GM12872 (cell line): ENCODE measurements at regions not wholly inside any gene's neighbourhood (a gene's known extent, or its start where the extent isn't known, plus 50 kb on each side); places are given as distances from the start of the nearest gene placed in this dataset.

Source experiments
- TF ChIP-seq, protein P1 (sequence below): IDR thresholded peaks from 3 replicates; pipeline ENCODE4 v1.5.1; 2011; ENCODE audit warnings: low read depth, mild to moderate bottlenecking, low read length, moderate library complexity; ENCODE audit not compliant: insufficient read depth

DNA sequence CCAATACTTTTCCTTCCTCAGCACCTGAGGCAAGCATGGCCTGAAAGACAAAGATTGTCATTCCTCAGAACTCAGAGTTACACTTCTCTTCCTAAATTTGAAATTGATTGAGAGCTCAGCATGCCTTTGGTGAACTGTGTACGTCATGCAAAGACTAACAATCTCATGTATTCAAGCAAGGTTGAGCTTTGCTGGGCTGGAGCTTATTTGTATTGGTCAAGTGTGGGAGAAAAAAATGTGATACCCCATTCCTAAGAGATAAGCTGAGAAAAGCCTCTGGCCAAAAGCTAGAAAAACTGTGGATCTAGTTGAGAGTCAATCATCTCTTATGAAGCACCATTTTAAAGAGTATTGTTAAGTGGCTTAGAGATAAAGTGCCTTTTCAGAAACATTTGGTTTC is 392.2 kb downstream of the RASEF start:
- TF ChIP-seq, protein P1, sequence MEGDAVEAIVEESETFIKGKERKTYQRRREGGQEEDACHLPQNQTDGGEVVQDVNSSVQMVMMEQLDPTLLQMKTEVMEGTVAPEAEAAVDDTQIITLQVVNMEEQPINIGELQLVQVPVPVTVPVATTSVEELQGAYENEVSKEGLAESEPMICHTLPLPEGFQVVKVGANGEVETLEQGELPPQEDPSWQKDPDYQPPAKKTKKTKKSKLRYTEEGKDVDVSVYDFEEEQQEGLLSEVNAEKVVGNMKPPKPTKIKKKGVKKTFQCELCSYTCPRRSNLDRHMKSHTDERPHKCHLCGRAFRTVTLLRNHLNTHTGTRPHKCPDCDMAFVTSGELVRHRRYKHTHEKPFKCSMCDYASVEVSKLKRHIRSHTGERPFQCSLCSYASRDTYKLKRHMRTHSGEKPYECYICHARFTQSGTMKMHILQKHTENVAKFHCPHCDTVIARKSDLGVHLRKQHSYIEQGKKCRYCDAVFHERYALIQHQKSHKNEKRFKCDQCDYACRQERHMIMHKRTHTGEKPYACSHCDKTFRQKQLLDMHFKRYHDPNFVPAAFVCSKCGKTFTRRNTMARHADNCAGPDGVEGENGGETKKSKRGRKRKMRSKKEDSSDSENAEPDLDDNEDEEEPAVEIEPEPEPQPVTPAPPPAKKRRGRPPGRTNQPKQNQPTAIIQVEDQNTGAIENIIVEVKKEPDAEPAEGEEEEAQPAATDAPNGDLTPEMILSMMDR = no peak

DNA sequence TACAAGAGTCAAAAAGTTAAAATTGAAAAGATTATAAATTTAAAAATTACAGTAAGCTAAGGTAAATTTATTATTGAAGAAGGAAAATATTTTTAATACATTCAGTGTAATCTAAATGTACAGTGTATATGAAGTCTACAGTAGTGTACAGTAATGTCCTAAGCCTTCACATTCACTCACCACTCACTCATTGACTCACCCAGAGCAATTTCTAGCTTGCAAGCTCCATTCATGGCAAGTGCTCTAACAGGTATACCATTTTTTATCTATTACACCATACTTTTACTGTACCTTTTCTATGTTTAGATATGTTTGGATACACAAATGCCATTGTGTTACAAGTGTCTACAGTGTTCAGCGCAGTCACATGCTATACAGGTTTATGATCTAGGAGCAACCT is 389.7 kb downstream of the RASEF start:
- TF ChIP-seq, protein P1 = no peak

DNA sequence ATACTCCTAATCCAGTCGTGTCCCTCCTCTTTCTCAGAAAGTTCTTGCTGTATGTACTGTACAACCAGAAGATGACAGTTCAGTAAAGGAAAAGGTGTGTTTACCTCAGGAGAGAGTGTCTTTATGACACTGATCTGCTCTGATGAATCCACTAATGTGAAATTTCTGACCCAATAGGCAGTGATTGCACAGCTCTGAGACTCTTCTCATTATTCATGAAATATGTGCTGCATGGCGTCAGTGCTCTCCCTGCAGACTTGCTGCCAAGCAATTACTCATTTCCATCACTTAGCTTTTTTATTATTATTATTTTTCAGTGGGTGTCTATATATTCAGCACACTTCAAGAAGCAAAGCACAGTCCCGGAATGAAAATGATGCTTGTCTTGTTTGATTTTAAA is 389.0 kb downstream of the RASEF start:
- TF ChIP-seq, protein P1 = no peak

DNA sequence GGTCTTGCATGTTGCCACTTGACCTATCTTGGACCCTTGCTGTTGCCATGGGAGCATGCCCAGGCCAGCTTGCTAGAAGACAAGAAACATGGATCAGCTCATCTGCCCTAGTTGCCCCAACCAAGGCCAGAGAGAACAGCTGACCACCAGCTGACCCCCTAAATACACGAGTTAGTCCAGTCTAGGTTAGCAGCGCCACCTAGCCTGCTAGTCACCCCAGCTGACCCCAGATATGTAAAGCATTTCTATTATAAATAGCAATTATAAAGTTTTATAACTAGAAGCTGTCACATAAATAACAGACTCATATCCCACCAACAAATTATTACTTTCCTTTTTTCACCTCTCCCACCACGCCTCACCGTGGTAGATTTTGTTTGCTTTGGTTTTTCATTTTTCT is 387.8 kb downstream of the RASEF start:
- TF ChIP-seq, protein P1 = no peak

DNA sequence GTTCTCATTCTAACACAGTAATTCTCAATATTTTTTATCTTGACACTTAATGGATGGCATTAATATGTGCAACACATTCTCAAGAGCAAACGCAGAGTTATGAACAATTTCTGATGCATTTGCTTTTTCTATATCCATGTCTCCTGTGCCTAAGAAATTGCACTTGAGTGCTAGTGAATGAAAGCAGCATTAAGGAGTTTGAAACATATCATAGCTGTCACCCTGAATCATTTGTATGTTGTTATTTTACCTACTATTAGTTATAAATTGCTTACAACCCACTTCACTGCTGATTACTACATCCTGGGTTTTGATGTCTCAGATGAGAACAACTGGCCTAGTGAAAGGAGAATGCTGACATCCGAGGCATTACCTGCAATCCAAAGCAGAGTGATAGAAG is 387.3 kb downstream of the RASEF start:
- TF ChIP-seq, protein P1 = no peak

DNA sequence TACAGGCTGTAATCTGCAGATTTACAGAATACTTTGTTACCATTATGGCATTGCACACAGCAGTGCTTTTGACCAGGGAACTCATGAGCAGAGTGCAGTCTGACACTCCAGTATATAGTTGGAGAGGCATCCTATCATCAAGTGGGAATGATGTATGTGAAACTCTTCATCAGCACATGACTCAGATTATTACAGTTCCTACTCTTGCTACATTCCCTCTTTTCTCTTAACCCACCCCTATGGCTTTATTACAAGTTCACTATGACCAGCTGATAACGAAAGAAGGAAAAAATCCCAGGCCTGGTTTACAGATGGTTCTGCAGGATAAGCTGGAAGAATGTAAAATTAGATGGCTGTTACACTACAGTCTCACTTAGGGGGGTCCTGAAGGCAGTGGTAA is 385.9 kb downstream of the RASEF start:
- TF ChIP-seq, protein P1 = no peak

DNA sequence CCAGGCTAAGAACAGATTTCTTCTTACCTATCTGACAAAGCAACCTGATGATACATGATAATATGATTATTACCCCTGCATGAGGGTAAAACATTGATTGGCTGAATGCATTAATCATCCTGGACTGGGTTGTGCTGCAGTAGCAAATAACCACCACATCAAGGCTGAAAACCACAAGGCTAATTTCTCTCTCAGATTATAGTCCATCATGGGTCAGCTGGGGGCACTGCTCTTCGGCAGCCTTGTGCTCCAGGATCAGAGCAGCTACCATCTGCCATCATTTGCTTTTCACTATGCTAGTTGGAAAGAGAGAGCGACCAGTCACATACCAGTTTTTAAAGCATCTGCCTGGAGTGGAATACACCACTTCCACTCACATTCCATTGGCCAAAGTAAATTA is 383.5 kb downstream of the RASEF start:
- TF ChIP-seq, protein P1 = no peak

DNA sequence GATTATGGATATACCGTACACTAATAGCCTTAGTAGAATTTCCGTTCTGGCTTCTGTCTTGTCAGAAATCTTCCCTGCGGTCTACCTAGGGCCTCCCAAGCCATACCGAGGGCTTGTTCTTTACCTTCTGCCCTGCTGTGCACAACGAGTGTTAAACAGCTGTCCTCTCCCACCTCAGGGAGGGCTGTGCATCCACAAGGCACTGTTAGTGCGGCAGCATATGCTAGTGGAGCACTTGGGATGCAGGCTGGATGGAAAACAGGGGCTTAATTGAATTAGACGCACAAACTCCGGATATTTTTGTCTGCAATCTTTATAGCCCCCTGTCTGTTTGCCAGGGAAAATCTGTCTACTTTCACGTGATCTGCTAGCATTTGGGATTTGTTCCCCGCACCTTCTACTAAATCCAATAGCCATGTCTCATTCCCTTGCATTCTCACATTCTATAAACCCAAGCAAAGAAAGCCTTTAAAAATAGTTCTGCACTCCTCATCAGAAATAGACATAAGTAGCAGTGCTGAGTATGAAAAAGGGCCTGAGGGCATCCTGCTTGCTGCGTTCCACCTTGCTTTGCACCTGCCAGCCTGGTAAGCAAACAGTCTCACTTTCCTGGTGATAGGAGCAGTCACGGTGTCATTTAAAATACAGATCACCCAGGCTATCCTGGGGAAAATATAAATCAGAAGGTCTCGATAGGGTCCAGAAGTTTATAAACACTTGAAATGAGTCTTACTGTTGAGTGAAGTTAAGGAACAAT is 382.6 kb downstream of the RASEF start:
- TF ChIP-seq, protein P1 = no peak
